OCI-LY1 (cell line): ENCODE measurements at regions not wholly inside any gene's neighbourhood (a gene's known extent, or its start where the extent isn't known, plus 50 kb on each side); places are given as distances from the start of the nearest gene placed in this dataset.

Source experiments
- H2AFZ ChIP-seq: fragments of 200-600 bp; sonication (generic), shearing (Covaris generic); 2 replicates; pipeline ENCODE4 v1.6.0; 2014; ENCODE audit warnings: antibody characterized with exemption, mild to moderate bottlenecking, low read length
- H3F3A ChIP-seq: fragments of 200-600 bp; sonication (generic), shearing (Covaris generic); 2 replicates; pipeline ENCODE4 v1.6.0; 2014; ENCODE audit warnings: mild to moderate bottlenecking, antibody characterized with exemption, low read length, moderate library complexity; ENCODE audit not compliant: insufficient read depth
- H3K27ac ChIP-seq: fragments of 200-600 bp; sonication (generic); 2 replicates; pipeline ENCODE4 v1.5.1; 2014; ENCODE audit warnings: low read length, mixed run types, mild to moderate bottlenecking, low read depth; ENCODE audit not compliant: poor library complexity, severe bottlenecking
- H3K27me3 ChIP-seq: fragments of 200-600 bp; sonication (generic); 2 replicates; pipeline ENCODE4 v1.6.0; 2014; ENCODE audit warnings: antibody characterized with exemption, mild to moderate bottlenecking, low read length, moderate library complexity; ENCODE audit not compliant: insufficient read depth
- H3K36me3 ChIP-seq: fragments of 200-600 bp; sonication (generic); 2 replicates; pipeline ENCODE4 v1.6.1; 2014; ENCODE audit warnings: mild to moderate bottlenecking, antibody characterized with exemption, low read length, moderate library complexity, mixed read lengths; ENCODE audit not compliant: insufficient read depth
- H3K4me1 ChIP-seq: fragments of 200-600 bp; sonication (generic); 2 replicates; pipeline ENCODE4 v1.5.1; 2014; ENCODE audit warnings: mild to moderate bottlenecking, low read length, moderate library complexity; ENCODE audit not compliant: insufficient read depth, severe bottlenecking
- H3K4me2 ChIP-seq: fragments of 200-600 bp; sonication (generic), shearing (Covaris generic); 2 replicates; pipeline ENCODE4 v1.6.1; 2014; ENCODE audit warnings: low read length
- H3K4me3 ChIP-seq: fragments of 200-600 bp; sonication (generic); 2 replicates; pipeline ENCODE4 v1.5.1; 2014; ENCODE audit warnings: low read length, low read depth, mild to moderate bottlenecking, mixed read lengths; ENCODE audit not compliant: poor library complexity, severe bottlenecking
- H3K79me2 ChIP-seq: fragments of 200-600 bp; shearing (Covaris generic); 2 replicates; pipeline ENCODE4 v1.6.1; 2016; ENCODE audit warnings: mixed run types, low read length, mixed read lengths; ENCODE audit not compliant: insufficient read depth
- H3K9ac ChIP-seq: fragments of 200-600 bp; sonication (generic), shearing (Covaris generic); 2 replicates; pipeline ENCODE4 v1.6.1; 2014; ENCODE audit warnings: mild to moderate bottlenecking, low read length, mixed read lengths
- H3K9me2 ChIP-seq: fragments of 200-600 bp; sonication (generic), shearing (Covaris generic); 2 replicates; pipeline ENCODE4 v1.6.1; 2014; ENCODE audit warnings: low read depth, mild to moderate bottlenecking, low read length, mixed read lengths
- H3K9me3 ChIP-seq: fragments of 200-600 bp; shearing (Covaris generic); 2 replicates; pipeline ENCODE4 v1.6.1; 2014; ENCODE audit warnings: low read length, mixed read lengths
- H4K20me1 ChIP-seq: fragments of 200-600 bp; sonication (generic), shearing (Covaris generic); 2 replicates; pipeline ENCODE4 v1.6.0; 2016; ENCODE audit warnings: mild to moderate bottlenecking, low read length; ENCODE audit not compliant: insufficient read depth
- CTCF ChIP-seq: fragments of 200-600 bp; sonication (generic), shearing (Covaris generic); IDR thresholded peaks from 2 replicates; pipeline ENCODE4 v1.5.1; 2017; ENCODE audit warnings: mild to moderate bottlenecking, antibody characterized with exemption, low read length, moderate library complexity, mixed read lengths
- EZH2 ChIP-seq: fragments of 200-600 bp; sonication (generic), shearing (Covaris generic); IDR thresholded peaks from 2 replicates; pipeline ENCODE4 v1.8.0; 2017; ENCODE audit warnings: borderline replicate concordance, mixed run types, mild to moderate bottlenecking, antibody characterized with exemption, low read length, moderate library complexity, mixed read lengths

GRCh38 chr2:176598351-176598750 is 329.1 kb downstream of the MTX2 start:
- no peaks in the 10 kb centered on the region for H3K36me3 ChIP-seq
- H4K20me1 ChIP-seq: no peaks in the 10 kb centered on the region
- no peak overlapping the region for H3K4me2 ChIP-seq
- TF ChIP-seq EZH2 (no peak), CTCF (no peak)
- H3K9me3 ChIP-seq: no peaks in the 10 kb centered on the region
- no peaks in the 10 kb centered on the region for H3K27me3 ChIP-seq
- no peak overlapping the region for H3K9ac ChIP-seq
- no peaks in the 10 kb centered on the region for H3K4me1 ChIP-seq
- no peak overlapping the region for H3K27ac ChIP-seq
- H3F3A ChIP-seq: no peaks in the 10 kb centered on the region
- H3K79me2 ChIP-seq: no peaks in the 10 kb centered on the region
- no peak overlapping the region for H3K4me3 ChIP-seq
- no peaks in the 10 kb centered on the region for H3K9me2 ChIP-seq
- H2AFZ ChIP-seq: no peak overlapping the region

GRCh38 chr2:176599796-176600485 is 330.7 kb downstream of the MTX2 start:
- Histone ChIP-seq H3K9me3 (no peaks in the 10 kb centered on the region), H2AFZ (no peak overlapping the region), H4K20me1 (no peaks in the 10 kb centered on the region), H3K4me1 (no peaks in the 10 kb centered on the region), H3K79me2 (no peaks in the 10 kb centered on the region), H3K4me3 (no peak overlapping the region), H3K27ac (no peak overlapping the region), H3K9me2 (no peaks in the 10 kb centered on the region), H3F3A (no peaks in the 10 kb centered on the region), H3K36me3 (no peaks in the 10 kb centered on the region), H3K27me3 (no peaks in the 10 kb centered on the region), H3K9ac (no peak overlapping the region), H3K4me2 (no peak overlapping the region)
- no peak for TF ChIP-seq CTCF
- TF ChIP-seq EZH2: no peak

GRCh38 chr2:176601066-176601465 is 331.8 kb downstream of the MTX2 start:
- Histone ChIP-seq H4K20me1 (no peaks in the 10 kb centered on the region), H3K4me1 (no peaks in the 10 kb centered on the region), H3K27me3 (no peaks in the 10 kb centered on the region), H3K4me3 (no peak overlapping the region), H3K36me3 (no peaks in the 10 kb centered on the region), H3K79me2 (no peaks in the 10 kb centered on the region), H3F3A (no peaks in the 10 kb centered on the region), H2AFZ (no peak overlapping the region), H3K27ac (no peak overlapping the region), H3K4me2 (no peak overlapping the region), H3K9ac (no peak overlapping the region), H3K9me3 (no peaks in the 10 kb centered on the region), H3K9me2 (no peaks in the 10 kb centered on the region)
- TF ChIP-seq CTCF (no peak), EZH2 (no peak)
